ENCODE measurements at regions not wholly inside any gene's neighbourhood (a gene's known extent, or its start where the extent isn't known, plus 50 kb on each side); places are given as distances from the start of the nearest gene placed in this dataset.
"Not testable (repeated sequence)": the region's sequence is repeated elsewhere in the genome, so short reads cannot be mapped to it uniquely, and the experiment has no call there.

GRCh38 chrX:136935533-136936182 is 55.1 kb upstream of the RBMX start:
- TF ChIP-seq, protein P1, sequence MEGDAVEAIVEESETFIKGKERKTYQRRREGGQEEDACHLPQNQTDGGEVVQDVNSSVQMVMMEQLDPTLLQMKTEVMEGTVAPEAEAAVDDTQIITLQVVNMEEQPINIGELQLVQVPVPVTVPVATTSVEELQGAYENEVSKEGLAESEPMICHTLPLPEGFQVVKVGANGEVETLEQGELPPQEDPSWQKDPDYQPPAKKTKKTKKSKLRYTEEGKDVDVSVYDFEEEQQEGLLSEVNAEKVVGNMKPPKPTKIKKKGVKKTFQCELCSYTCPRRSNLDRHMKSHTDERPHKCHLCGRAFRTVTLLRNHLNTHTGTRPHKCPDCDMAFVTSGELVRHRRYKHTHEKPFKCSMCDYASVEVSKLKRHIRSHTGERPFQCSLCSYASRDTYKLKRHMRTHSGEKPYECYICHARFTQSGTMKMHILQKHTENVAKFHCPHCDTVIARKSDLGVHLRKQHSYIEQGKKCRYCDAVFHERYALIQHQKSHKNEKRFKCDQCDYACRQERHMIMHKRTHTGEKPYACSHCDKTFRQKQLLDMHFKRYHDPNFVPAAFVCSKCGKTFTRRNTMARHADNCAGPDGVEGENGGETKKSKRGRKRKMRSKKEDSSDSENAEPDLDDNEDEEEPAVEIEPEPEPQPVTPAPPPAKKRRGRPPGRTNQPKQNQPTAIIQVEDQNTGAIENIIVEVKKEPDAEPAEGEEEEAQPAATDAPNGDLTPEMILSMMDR (conservative IDR thresholded peaks at IDR 0.05 in 1 of 2, IDR thresholded peaks at IDR 0.05 in 1 of 2; ENCODE audit: extremely low read depth in 1 of 2, insufficient read depth in 1 of 2, low read depth in 1 of 2, low read length in 2 of 2): not testable (repeated sequence)
- TF ChIP-seq EZH2 (IDR thresholded peaks at IDR 0.05; ENCODE audit: borderline replicate concordance, low read length): not testable (repeated sequence)
